GM21737 (cell line): ENCODE measurements at regions not wholly inside any gene's neighbourhood (a gene's known extent, or its start where the extent isn't known, plus 50 kb on each side); places are given as distances from the start of the nearest gene placed in this dataset.
"Not testable (repeated sequence)": the region's sequence is repeated elsewhere in the genome, so short reads cannot be mapped to it uniquely, and the experiment has no call there.

Experiments
- ATAC-seq: cut with Tn5 transposase; IDR thresholded peaks from one replicate; pipeline ENCODE4 v1.9.1; 2021; ENCODE audit warnings: mild to moderate bottlenecking, moderate library complexity; ENCODE audit not compliant: unreplicated experiment

GRCh38 chr6:78380541-78380940, 486.8 kb upstream of the IRAK1BP1 start:
- no peak for ATAC-seq

GRCh38 chr6:78383968-78384367, 483.4 kb upstream of the IRAK1BP1 start:
- no peak for ATAC-seq

GRCh38 chr6:78386854-78387253, 480.5 kb upstream of the IRAK1BP1 start:
- ATAC-seq, result not testable (repeated sequence)

- ATAC-seq, result no peak
Observed at GRCh38 chr6:78390066-78390465, 477.3 kb upstream of the IRAK1BP1 start.

- no peak for ATAC-seq
Observed at GRCh38 chr6:78397499-78397898, 469.9 kb upstream of the IRAK1BP1 start.

GRCh38 chr6:78398292-78398691, 469.1 kb upstream of the IRAK1BP1 start:
- no peak for ATAC-seq

GRCh38 chr6:78400076-78400475, 467.3 kb upstream of the IRAK1BP1 start:
- no peak for ATAC-seq

GRCh38 chr6:78427386-78427785, 440.0 kb upstream of the IRAK1BP1 start:
- ATAC-seq, result no peak

- no peak for ATAC-seq
Observed at GRCh38 chr6:78430521-78430920, 436.8 kb upstream of the IRAK1BP1 start.

GRCh38 chr6:78435671-78436070, 431.7 kb upstream of the IRAK1BP1 start:
- no peak for ATAC-seq

GRCh38 chr6:78436335-78436734, 431.0 kb upstream of the IRAK1BP1 start:
- ATAC-seq, result no peak

GRCh38 chr6:78438135-78438534, 429.2 kb upstream of the IRAK1BP1 start:
- no peak for ATAC-seq

- ATAC-seq, result no peak
Observed at GRCh38 chr6:78460711-78461110, 406.6 kb upstream of the IRAK1BP1 start.

- no peak for ATAC-seq
Observed at GRCh38 chr6:78462728-78463127, 404.6 kb upstream of the IRAK1BP1 start.

- ATAC-seq, result no peak
Observed at GRCh38 chr6:78465059-78465634, 402.2 kb upstream of the IRAK1BP1 start.

GRCh38 chr6:78476561-78476960, 390.8 kb upstream of the IRAK1BP1 start:
- ATAC-seq, result no peak

- ATAC-seq, result no peak
Observed at GRCh38 chr6:78482801-78483552, 384.4 kb upstream of the IRAK1BP1 start.

GRCh38 chr6:78483553-78484197, 383.7 kb upstream of the IRAK1BP1 start:
- ATAC-seq, result no peak

GRCh38 chr6:78484198-78485064, 382.9 kb upstream of the IRAK1BP1 start:
- ATAC-seq, result no peak

- no peak for ATAC-seq
Observed at GRCh38 chr6:78487401-78487800, 379.9 kb upstream of the IRAK1BP1 start.

- no peak for ATAC-seq
Observed at GRCh38 chr6:78489874-78490273, 377.5 kb upstream of the IRAK1BP1 start.
